ENCODE measurements at regions not wholly inside any gene's neighbourhood (a gene's known extent, or its start where the extent isn't known, plus 50 kb on each side); places are given as distances from the start of the nearest gene placed in this dataset.

- TF ChIP-seq, protein P1, sequence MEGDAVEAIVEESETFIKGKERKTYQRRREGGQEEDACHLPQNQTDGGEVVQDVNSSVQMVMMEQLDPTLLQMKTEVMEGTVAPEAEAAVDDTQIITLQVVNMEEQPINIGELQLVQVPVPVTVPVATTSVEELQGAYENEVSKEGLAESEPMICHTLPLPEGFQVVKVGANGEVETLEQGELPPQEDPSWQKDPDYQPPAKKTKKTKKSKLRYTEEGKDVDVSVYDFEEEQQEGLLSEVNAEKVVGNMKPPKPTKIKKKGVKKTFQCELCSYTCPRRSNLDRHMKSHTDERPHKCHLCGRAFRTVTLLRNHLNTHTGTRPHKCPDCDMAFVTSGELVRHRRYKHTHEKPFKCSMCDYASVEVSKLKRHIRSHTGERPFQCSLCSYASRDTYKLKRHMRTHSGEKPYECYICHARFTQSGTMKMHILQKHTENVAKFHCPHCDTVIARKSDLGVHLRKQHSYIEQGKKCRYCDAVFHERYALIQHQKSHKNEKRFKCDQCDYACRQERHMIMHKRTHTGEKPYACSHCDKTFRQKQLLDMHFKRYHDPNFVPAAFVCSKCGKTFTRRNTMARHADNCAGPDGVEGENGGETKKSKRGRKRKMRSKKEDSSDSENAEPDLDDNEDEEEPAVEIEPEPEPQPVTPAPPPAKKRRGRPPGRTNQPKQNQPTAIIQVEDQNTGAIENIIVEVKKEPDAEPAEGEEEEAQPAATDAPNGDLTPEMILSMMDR (IDR thresholded peaks at IDR 0.05), result no peak
- no peak for TF ChIP-seq POLR2A (IDR thresholded peaks at IDR 0.05)
- TF ChIP-seq POLR2AphosphoS5 (IDR thresholded peaks at IDR 0.05), result no peak
Measured at GRCh38 chr5:120252839-120253238, 211.3 kb upstream of the PRR16 start.
